HG03103 (cell line): ENCODE measurements at regions not wholly inside any gene's neighbourhood (a gene's known extent, or its start where the extent isn't known, plus 50 kb on each side); places are given as distances from the start of the nearest gene placed in this dataset.

Experiments used
- ATAC-seq: cut with Tn5 transposase; IDR thresholded peaks from one replicate; pipeline ENCODE4 v1.9.1; 2021; ENCODE audit warnings: low read depth; ENCODE audit not compliant: unreplicated experiment

DNA sequence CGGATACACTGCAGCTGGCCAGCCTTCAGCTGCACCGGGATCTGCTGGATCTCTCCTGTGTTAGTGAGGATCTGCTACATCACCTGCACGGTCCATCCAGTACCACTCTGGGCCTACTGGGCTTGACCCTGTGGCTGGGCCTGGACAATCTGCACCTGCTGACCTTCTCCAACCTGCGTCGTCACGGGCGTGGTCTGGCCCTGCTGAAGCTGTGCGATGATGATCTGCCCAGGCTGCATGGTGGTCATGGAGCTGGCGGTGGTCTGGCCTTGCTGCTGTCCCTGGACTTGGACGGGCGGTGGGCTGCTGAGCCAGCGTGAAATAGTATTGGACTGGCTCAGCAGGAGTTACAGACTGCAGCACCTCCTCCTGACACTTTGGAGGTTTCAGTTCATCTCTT is 137.1 kb upstream of the GAS1 start:
- no peak for ATAC-seq

DNA sequence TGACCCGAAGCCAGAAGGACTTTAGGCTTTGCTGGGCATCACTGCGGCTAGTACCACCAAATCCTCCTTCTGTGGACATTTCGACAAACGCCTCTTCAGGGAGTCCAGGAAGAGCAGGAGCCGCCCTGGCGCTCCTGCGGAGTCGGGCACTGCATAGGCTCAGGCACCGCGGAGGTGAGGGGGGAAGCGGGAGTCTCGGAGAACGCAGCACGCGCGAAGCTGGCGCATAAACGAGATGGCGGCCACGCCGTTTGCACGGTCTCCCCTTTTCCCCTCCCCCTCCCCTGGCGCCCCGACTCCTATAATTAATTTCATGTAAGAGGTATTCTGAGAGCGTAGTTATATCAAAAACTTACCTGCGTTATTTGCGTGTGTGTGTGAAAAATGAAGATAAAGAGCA is 137.8 kb upstream of the GAS1 start:
- no peak for ATAC-seq

DNA sequence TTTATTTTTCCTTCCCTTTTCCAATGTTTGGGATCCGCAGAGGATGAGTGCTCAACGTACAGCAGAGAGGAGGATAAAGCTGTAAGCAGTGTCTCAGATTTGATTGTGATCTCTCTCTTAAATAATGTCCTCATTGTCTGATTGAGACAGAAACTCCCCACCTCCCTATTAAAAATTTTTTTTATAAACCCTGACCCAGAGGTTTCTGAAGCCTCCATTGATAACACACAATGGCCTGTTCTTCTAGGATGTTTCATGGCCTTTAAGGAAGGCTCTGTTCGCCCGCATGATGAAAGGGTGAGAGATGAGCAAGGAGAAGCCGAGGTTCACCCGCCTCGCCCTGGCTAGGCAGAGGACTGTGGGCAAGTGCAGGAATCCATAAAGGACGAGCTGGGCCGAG is 138.2 kb upstream of the GAS1 start:
- ATAC-seq, result no peak

DNA sequence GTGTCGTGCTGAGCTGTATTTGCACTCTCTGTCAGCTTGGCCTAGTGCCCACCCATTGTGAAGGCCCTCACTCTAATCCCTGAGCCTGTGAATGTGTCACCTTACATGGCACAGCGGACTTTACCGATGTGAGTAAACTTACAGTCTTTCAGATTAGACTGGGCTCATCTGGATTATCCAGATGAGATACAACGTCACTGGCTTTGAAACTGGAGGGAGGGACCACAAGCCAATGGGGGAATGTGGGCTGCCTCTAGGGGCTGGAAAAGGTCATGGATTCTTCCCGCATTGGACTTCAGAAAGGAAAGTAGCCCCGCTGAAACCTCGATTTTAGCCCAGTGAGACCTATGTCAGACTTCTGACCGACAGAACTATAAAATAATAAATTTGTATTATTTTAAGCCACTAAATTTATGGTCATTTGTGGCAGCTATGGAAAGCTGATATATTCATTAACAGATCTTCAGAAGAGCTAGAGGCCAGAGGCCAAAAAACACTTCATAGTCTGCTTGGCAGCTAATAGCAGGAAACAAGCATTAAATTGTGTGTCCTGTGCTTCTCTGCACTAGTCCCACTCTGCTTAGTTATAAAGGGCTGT is 139.0 kb upstream of the GAS1 start:
- ATAC-seq, result no peak

DNA sequence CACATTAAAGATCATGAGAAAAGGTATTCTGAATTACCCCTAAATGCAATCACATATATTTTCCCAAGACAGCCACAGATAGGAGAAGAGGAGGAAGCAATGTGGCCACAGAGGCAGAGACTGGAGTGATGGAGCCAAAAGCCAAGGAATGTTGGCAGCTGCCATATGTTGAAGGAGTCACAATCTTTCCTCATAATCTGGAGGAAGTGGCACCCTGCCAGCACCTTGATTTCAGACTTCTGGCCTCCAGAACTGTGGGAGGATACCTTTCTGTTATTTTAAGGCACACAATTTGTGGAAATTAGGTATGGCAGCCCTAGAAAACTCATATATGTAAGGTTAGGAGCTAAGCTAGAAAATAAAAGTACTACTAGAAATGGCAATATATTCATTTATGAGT is 139.9 kb upstream of the GAS1 start:
- ATAC-seq, result no peak

DNA sequence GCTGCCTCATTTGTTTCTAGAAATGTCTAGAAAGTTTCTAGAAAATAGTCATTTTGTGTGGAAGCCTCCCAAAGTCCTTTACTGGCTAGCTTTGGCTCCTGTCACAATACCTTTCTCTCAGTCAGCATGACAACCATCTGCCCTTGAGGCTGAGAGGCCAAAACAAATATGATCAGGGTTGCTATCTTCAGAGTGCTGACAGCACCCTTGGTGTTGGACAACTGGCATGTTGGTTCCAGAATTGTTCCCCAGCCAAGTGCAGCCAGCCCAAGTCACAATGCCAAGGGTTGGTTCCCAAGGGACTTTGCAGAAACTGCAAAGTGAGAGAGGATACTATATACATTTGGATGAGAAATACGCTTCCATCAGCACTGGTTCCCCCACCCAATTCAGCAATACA is 140.9 kb upstream of the GAS1 start:
- ATAC-seq, result no peak

DNA sequence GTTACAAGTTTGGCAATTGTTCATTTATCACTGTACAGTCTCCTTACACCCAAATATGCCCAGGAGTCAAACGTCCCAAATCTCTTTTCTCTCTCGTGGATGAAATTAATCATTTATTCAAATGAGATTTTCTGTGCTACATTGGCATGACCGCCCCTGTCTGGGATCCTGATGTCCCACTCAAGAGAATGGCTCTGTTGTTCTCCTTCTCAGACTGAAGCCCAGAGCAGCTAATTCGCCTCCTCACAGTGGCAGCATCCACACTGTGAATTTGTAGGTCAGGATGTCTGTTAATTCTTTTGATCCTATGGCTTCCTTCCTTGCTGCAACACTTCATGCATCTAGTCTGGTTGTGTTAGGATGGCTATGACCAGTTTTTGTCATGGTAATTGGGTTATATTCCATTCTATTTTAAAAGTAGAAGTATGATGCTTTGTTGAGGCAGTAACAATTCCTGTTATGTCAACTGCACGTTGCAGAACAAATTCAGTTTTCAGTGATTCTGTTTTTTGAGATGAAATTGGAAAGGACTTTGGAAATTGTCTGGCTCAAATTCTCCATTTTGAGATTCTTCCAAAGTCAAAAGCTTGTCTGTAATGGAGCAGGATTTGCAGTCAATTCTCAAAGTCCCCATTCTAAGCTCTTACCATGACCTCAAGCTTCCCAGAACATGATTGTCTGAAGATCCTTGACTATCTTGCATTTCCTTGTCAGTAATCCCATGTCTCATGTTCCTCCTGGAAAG is 141.5 kb upstream of the GAS1 start:
- no peak for ATAC-seq

DNA sequence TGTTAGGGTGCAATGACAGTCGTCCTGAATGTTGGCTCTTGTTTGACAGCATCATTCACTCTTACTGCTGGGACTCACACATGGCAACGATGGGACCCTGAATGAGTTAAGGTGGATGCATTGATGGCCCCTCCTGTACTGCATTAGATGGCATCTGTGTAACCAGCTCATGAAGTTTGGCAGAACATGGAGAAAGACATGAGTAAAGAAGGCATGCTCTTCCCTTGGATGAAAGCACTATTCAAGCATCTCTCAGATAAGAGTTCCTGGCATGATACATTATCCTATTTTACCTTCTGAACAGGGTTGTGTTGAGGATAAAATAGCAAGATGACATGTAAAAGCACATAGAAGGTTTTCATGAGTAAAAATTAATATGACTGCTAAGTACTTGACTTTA is 142.2 kb upstream of the GAS1 start:
- no peak for ATAC-seq

DNA sequence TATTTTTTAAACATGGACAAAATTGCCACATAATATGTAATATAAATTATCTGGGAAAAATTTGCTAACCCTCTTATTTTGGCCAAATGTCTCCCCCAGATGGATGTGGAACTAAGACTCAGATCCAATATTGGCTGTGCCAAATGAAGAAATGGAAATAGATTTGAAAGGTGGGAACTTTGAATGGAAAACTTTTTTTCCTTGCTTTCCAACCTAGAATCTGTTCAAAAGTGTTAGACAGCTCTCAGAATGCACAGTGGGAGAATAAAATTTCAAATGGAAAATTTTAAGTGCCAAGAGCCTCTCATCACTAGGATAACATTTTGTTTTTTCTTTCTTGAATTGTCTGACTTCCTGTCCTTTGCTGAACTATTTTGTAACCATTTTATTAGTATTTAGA is 142.6 kb upstream of the GAS1 start:
- no peak for ATAC-seq

DNA sequence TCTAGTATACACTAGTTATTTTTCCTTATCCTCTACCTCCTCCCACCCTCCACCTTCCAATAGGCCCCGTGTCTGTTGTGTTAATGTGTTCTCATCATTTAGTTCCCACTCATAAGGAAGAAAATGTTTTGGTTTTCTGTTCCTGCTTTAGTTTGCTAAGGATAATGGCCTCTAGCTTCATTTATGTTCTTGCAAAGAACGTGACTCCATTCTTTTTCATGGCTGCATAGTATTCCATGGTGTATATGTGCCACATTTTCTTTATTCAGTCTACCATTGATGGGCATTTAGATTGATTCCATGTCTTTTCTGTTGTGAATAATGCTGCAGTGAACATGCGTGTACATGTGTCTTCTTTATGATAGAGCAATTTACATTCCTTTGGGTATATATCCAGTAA is 146.5 kb upstream of the GAS1 start:
- ATAC-seq, result no peak

DNA sequence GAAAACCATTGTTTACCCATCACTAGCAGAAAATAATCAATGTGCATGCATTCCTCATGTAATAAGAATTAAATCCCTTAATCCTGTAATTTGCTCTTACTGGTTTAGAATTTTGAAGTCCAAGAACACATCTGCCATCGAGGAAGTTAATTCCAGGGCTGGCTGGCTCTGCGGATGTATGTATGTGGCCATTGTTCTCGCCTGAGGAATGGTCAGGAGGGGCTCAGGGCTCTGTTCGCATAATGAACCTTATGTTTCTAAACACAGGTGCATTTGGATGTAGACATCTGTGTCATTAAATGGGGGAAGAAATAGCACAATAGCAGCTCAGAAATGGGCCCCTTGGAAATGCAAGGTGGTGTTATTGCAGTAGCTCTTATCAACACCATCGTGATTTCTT is 148.6 kb upstream of the GAS1 start:
- no peak for ATAC-seq

DNA sequence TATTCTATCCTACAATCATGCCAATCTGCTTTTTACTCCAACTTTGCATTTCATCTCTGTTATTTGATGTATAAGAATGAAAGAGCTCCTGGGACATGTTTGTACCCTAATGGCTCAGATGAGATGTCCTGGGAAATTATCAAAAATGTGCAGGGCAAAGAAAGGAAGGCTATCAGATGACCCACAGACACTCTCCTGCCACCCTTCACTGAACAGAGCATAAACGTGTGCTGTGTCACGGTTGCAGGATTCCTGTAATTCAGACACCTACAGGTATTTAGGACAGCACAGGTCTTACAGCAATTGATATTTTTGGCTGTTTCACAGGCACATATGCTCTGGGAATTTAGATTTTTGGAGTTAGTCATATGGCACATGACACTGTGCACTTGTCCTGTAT is 149.2 kb upstream of the GAS1 start:
- no peak for ATAC-seq

DNA sequence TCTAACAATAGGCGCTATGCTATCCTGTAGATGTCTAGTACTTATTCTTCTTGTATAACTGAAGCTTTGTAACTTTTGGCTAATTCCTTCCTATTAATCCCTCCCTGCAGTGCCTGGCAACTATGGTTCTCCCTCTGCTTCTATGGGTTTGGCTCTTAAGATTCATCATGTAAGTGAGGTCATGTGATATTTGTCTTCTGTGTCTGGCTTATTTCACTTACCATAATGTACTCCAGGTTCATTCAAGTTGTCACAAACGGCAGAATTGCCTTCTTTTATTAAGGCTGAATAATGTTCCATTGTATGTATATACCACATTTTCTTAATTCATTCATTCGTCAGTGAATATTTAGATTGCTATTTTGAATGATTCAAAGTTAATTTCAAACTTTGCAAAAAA is 149.9 kb upstream of the GAS1 start:
- ATAC-seq, result no peak

DNA sequence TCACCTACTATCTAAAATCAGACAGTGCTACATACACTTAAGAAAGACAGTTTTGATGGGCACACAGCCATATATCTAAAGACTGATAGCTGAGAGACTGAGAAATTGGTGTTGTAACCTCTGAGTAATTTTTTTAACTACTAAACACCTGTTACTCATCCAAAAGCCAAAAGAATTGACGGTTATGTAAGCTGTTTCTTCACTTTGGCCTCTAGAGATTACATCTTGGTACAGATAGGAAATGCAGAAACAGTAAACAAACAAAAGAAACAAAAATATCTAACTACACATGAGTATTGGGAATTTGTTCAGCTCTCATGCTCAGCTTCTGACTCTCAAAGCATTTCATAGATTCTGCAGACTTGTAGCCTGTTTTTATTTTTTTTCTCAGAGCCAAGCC is 152.1 kb upstream of the GAS1 start:
- no peak for ATAC-seq

DNA sequence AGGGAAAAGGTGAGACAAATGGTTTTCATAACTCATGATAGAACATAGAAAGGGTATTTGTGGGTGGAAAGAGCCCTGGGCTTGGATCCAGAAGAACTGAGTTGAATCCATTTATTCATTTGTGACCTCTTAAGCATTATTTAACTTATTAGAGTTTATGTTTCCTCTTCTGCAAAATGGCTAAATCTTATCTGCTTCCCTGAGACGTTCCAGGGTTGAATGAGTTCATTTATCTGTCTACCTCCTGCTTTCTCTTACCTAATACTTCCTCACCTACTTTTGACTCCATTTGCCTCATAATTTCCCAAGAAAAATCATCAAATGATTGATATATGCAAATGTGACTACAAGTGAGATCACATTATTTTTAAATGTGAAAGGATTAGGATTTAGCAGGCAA is 152.7 kb upstream of the GAS1 start:
- no peak for ATAC-seq

DNA sequence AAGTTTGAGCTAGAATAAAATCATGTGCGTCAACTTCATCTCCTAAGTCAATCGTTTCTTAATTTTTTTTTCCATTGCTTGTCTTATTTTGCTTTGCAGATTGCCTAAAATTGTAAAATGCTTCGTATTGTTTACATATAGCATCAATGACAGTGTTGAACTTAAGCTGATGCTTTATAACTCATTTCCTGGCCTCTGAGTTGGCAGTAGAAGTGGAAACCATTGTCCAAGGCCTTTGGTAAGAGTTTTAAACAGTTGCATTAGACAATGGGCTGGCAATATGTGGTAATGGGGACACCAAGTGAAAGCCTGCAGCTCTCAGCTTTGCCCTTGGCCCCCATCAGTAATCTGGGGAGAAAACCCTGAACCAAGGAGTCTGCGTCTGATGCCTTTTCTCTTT is 154.8 kb upstream of the GAS1 start:
- no peak for ATAC-seq

DNA sequence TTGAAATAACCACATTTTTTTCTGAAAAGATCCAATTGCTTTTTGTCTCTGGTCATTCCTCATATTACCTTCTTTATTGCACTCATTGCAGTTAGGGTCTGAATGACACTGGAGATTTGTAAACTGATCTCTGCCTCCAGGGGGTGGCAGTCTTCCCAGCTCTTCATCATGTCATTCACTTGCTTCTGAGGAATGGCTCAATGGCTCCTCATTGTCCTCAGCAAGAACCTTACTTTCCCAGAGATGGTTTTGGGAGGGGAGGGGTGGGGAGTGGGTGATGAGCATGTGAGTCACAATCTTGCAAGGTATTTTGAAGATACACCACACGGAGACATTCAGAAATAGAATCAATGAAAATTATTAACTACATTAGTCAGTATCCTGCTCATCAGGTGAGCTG is 159.8 kb upstream of the GAS1 start:
- no peak for ATAC-seq

DNA sequence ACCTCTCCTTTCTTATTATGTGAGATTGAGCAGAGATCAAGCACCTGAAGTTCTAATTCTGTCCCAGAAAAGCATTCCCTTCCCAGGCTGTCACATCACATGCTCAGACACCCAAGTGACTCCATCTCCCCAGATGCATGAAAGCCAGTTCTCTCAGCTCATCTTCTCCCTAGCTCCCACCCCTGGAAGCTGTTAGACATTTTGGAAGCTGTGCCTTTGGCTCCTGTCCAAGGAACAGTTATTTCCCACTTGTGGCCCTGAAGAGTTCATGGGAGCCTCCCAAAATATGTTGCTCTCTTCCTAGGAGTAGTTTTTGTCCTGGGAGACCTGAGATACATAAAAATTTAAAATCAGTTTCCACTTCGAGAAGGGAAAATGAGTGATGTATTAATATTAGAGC is 161.4 kb upstream of the GAS1 start:
- no peak for ATAC-seq

DNA sequence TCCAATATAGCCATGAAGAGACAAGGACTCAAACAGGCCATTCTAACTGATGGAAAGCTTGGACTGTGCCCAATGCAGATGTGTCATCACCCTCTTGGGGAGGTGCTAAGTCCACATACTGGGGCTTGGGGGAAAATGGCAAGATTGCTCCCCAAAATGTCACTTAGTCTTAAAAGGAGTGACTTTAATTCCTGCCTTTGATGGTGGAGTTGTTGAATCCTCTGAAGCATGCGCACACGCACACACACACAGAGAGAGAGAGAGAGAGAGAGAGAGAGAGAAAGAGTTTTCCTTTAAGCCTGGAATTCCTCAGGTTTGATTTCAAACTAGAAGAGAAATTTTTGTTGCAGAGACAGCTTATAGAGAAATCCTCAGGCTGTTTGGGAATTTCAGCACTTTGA is 161.9 kb upstream of the GAS1 start:
- no peak for ATAC-seq

DNA sequence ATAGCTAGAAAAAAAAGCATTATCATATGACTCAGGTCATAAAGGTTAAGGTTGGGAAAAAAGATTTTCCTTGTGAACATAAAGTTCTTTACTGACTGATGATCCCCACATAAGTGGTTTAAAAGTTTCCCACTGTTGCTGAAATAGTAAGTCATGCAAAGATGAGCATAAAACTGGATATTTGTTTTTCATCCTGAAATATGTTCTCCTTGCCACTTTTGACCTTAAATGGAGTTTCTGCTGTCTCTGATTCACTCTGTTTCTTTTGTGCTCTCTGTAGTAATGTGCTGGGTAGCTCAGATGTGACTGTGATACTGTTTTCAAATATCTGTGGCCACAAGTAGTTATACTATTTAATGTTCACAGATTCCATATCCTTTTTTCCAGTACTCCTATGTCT is 162.5 kb upstream of the GAS1 start:
- no peak for ATAC-seq

DNA sequence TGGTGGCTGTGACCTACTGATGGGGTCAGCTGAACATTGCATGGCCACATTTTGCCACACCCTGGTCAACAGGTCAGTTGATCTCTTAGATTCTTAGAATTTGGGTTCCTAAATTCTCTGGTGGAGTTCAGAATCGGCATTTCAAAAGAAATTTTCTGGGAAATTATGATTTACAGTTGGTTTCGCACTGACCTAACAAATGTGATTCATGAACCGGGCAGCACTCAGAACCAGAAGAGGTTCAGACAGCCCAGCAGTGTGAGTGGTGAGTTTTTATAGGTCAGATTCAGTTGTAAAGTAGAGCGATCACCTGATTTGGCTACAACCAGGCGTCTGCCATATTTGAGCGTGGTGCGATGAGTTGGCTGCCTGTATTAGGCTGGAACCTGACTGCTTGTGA is 163.7 kb upstream of the GAS1 start:
- ATAC-seq, result no peak

DNA sequence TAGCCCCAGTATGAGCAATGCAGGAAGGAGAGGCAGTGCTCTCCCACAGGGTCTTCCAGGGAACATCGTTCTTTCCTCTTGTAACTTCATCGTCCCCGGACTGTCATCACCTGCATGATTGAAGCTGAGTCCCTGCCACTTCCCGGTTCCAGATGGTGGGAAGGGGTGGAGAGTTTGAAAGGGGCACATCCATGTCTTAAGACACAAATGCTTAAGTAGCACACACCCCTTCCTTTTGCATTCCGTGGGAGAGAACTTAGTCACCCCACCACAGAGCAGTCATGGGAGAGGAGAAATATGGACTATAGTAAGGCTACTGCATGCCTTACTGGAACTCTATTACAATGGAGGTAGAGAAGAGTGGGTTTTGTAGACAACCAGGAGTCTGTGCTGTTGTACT is 165.3 kb upstream of the GAS1 start:
- no peak for ATAC-seq

DNA sequence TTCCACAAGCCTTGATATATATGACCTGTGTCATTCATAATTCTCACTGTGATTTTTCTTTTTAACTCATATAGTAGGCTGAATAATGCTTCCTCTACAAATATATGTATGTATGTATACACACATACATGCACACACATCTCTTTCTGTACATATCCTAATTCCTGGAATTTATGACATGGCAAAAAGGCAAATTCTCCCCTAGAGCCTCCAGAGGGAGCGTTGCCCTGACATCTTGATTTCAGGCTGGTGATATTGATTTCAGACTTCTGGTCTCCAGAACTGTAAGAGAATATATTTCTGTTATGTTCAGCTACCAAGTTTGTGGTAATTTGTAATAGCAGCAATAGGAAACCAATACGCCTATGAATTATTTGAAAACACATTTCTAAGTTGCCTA is 166.6 kb upstream of the GAS1 start:
- no peak for ATAC-seq
